OCI-LY7 (cell line): ENCODE measurements at regions not wholly inside any gene's neighbourhood (a gene's known extent, or its start where the extent isn't known, plus 50 kb on each side); places are given as distances from the start of the nearest gene placed in this dataset.

Source experiments
- BruUV-seq: library from RNA; stranded (reverse); fragments of 400-500 nt; replicated peaks from 2 replicates; lab custom pipeline; 2021; lab: Mats Ljungman, UMichigan
- CTCF ChIA-PET: fragments of 300-600 bp; sonication (Branson Sonifier 250); formaldehyde crosslinking; loops from one replicate; lab custom pipeline; 2022; ENCODE audit warnings: antibody characterized with exemption; ENCODE audit not compliant: unreplicated experiment; lab: Charles Lee
- POLR2A ChIA-PET: fragments of 300-600 bp; sonication (Branson Sonifier 250); formaldehyde crosslinking; loops from one replicate; lab custom pipeline; 2022; ENCODE audit warnings: antibody characterized with exemption; lab: Charles Lee
- DNase-seq: peaks from one replicate; pipeline ENCODE4 v3.0.0-alpha.2; 2015; ENCODE audit warnings: low spot score
- H2AFZ ChIP-seq: fragments of 200-600 bp; sonication (generic), shearing (Covaris generic); 2 replicates; pipeline ENCODE4 v1.6.1; 2014; ENCODE audit warnings: mild to moderate bottlenecking, antibody characterized with exemption, low read length, moderate library complexity
- H3K27ac ChIP-seq: fragments of 200-600 bp; sonication (generic); 2 replicates; pipeline ENCODE4 v1.5.1; 2014; ENCODE audit warnings: mixed run types, low read depth, mild to moderate bottlenecking, moderate library complexity, low read length, inconsistent platforms; ENCODE audit not compliant: poor library complexity, severe bottlenecking
- H3K36me3 ChIP-seq: fragments of 200-600 bp; sonication (generic); 2 replicates; pipeline ENCODE4 v1.6.1; 2014; ENCODE audit warnings: mild to moderate bottlenecking, antibody characterized with exemption, low read length, moderate library complexity, mixed read lengths; ENCODE audit not compliant: insufficient read depth
- H3K4me1 ChIP-seq: fragments of 200-600 bp; sonication (generic); 2 replicates; pipeline ENCODE4 v1.5.1; 2014; ENCODE audit warnings: mild to moderate bottlenecking, low read length; ENCODE audit not compliant: insufficient read depth, poor library complexity, severe bottlenecking
- H3K4me2 ChIP-seq: fragments of 200-600 bp; sonication (generic); 2 replicates; pipeline ENCODE4 v1.6.1; 2014; ENCODE audit warnings: mild to moderate bottlenecking, low read length
- H3K4me3 ChIP-seq: fragments of 200-600 bp; sonication (generic); 2 replicates; pipeline ENCODE4 v1.5.1; 2014; ENCODE audit warnings: mild to moderate bottlenecking, low read depth, low read length; ENCODE audit not compliant: poor library complexity, severe bottlenecking
- H3K79me2 ChIP-seq: fragments of 200-600 bp; sonication (generic); 2 replicates; pipeline ENCODE4 v1.6.1; 2016; ENCODE audit warnings: low read depth, mild to moderate bottlenecking, low read length, moderate library complexity, mixed read lengths; ENCODE audit not compliant: insufficient read depth
- H3K9me2 ChIP-seq: fragments of 200-600 bp; sonication (generic); 2 replicates; pipeline ENCODE4 v1.6.1; 2016; ENCODE audit warnings: mild to moderate bottlenecking, low read length, mixed read lengths; ENCODE audit not compliant: insufficient read depth
- H3K9me3 ChIP-seq: fragments of 200-600 bp; sonication (generic); 2 replicates; pipeline ENCODE4 v1.6.1; 2014; ENCODE audit warnings: mild to moderate bottlenecking, mixed run types, low read length, mixed read lengths
- H4K20me1 ChIP-seq: fragments of 200-600 bp; sonication (generic); 2 replicates; pipeline ENCODE4 v1.6.1; 2014; ENCODE audit warnings: mild to moderate bottlenecking, antibody characterized with exemption, low read length, moderate library complexity, mixed read lengths; ENCODE audit not compliant: insufficient read depth
- CTCF ChIP-seq: fragments of 200-600 bp; sonication (generic); conservative IDR thresholded peaks from 2 replicates; pipeline ENCODE4 v1.5.1; 2014; ENCODE audit warnings: mild to moderate bottlenecking, antibody characterized with exemption, low read length, moderate library complexity, mixed read lengths
- EZH2phosphoT487 ChIP-seq: fragments of 200-600 bp; sonication (generic); IDR thresholded peaks from 2 replicates; pipeline ENCODE4 v1.6.1; 2018; ENCODE audit warnings: low read depth, borderline replicate concordance, mild to moderate bottlenecking, mixed run types, antibody characterized with exemption, low read length, moderate library complexity, mixed read lengths
- intact Hi-C: fragments of 100-400 bp; cut with micrococcal nuclease; formaldehyde crosslinking; loops from one replicate; pipeline ENCODE4 v1.10.0; 2022; ENCODE audit not compliant: unreplicated experiment

- Histone ChIP-seq H3K79me2 (no peaks in the 10 kb centered on the region), H3K4me3 (no peak overlapping the region), H3K27ac (no peak overlapping the region), H4K20me1 (no peaks in the 10 kb centered on the region), H3K4me1 (no peaks in the 10 kb centered on the region), H3K9me3 (no peaks in the 10 kb centered on the region), H2AFZ (no peak overlapping the region), H3K9me2 (no peaks in the 10 kb centered on the region), H3K4me2 (no peak overlapping the region), H3K36me3 (no peaks in the 10 kb centered on the region)
- no peak for TF ChIP-seq CTCF
- no peak for TF ChIP-seq EZH2phosphoT487
- CTCF ChIA-PET = no interaction called here
- intact Hi-C loops = no loop called here
- POLR2A ChIA-PET = interaction anchor here (0.6 to 1.7 kb wide), 2 partner anchors 13 to 824 kb away, joined by 3 to 4 read pairs; no protein-coding TSS in a partner anchor
- no peak for DNase-seq
- BruUV-seq = no TSS peak
These were observed 705.4 kb downstream of the METTL4 start for GRCh38 chr18:1865869-1866268.

- Histone ChIP-seq H3K4me3 (no peak overlapping the region), H3K9me2 (no peaks in the 10 kb centered on the region), H3K79me2 (no peaks in the 10 kb centered on the region), H3K27ac (no peak overlapping the region), H3K36me3 (no peaks in the 10 kb centered on the region), H3K9me3 (no peaks in the 10 kb centered on the region), H3K4me2 (no peak overlapping the region), H2AFZ (no peak overlapping the region), H4K20me1 (no peaks in the 10 kb centered on the region), H3K4me1 (no peaks in the 10 kb centered on the region)
- ChIA-PET POLR2A (interaction anchor here (0.9 kb wide), 1 partner anchor 49 kb away, joined by 3 read pairs; no protein-coding TSS in a partner anchor), CTCF (no interaction called here)
- DNase-seq = no peak
- BruUV-seq = no TSS peak
- TF ChIP-seq CTCF = no peak
- no peak for TF ChIP-seq EZH2phosphoT487
- intact Hi-C loops = no loop called here
These were observed 699.0 kb downstream of the METTL4 start for GRCh38 chr18:1872274-1872673.

DNA sequence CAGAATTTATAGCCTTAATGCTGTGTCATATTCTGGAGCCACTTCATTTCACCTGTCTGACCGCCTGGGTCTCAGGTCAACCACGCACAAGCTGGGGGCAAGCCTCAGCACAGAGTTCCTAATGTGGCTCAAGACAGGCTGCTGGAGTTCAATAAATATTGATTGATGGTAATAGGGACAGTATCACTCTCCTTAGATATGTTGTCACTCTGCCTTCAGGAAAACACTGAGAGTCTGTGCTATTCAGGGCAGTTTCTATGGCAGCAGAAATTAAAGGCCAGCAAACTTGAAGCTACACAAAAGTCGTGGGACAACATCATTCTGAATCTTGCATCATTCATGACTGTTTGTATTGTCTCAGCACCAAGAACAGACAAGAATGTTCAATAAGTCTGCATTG lies 696.1 kb downstream of the METTL4 start:
- H3K27ac ChIP-seq = no peak overlapping the region
- POLR2A ChIA-PET = interaction anchor here (0.5 kb wide), 1 partner anchor 363 kb away, joined by 4 read pairs; no protein-coding TSS in a partner anchor
- H2AFZ ChIP-seq = no peak overlapping the region
- no peaks in the 10 kb centered on the region for H4K20me1 ChIP-seq
- no peak for DNase-seq
- intact Hi-C loops = no loop called here
- no peaks in the 10 kb centered on the region for H3K36me3 ChIP-seq
- H3K9me3 ChIP-seq = no peaks in the 10 kb centered on the region
- no peaks in the 10 kb centered on the region for H3K9me2 ChIP-seq
- no TSS peak for BruUV-seq
- CTCF ChIA-PET = no interaction called here
- no peaks in the 10 kb centered on the region for H3K4me1 ChIP-seq
- H3K4me3 ChIP-seq = no peak overlapping the region
- no peak overlapping the region for H3K4me2 ChIP-seq
- H3K79me2 ChIP-seq = no peaks in the 10 kb centered on the region
- TF ChIP-seq CTCF (no peak), EZH2phosphoT487 (no peak)
